C1 segment of cervical spinal cord (tissue), 14 donors: ENCODE measurements at regions not wholly inside any gene's neighbourhood (a gene's known extent, or its start where the extent isn't known, plus 50 kb on each side); places are given as distances from the start of the nearest gene placed in this dataset.
"Not testable (repeated sequence)": the region's sequence is repeated elsewhere in the genome, so short reads cannot be mapped to it uniquely, and the experiment has no call there.

ENCODE experiments used
- DNase-seq, 14 donors: peaks; one replicate each; lab custom pipeline; 2025; lab: John Stamatoyannopoulos, UW

DNA sequence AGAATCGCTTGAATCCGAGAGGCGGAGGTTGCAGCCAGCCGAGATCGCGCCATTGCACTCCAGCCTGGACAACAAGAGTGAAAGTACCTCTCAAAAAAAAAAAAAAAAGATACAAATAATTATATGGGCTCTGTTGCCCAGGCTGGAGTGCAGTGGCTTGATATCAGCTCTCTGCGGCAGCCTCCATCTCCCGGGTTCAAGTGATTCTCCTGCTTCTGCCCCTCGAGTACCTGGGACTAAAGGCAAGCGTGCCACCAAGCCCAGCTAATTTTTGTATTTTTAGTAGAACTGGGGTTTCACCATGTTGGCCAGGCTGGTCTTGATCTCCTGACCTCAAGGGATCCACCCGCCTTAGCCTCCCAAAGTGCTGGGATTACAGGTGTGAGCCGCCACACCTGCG lies 197.8 kb downstream of the ALG10 start:
- not testable (repeated sequence) for DNase-seq

DNA sequence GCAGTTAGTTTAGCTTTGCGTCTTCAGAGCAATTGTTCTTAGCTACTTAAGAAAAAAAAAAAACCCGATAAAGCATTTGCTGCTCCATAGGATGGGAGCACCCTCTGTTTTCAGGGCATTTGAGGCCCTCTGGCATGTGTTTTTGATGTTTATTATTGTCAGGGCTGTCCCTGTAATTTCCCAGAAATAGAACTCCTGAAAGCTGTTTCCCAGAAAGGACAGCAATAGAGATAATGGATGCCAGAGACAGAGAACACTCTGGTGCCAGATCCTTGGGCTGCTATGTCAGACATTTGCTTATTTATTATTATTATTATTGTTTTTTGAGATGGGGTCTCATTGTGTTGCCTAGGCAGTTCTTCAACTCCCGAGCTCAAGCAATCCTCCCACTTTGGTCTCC lies 201.3 kb downstream of the ALG10 start:
- DNase-seq, result no peak

DNA sequence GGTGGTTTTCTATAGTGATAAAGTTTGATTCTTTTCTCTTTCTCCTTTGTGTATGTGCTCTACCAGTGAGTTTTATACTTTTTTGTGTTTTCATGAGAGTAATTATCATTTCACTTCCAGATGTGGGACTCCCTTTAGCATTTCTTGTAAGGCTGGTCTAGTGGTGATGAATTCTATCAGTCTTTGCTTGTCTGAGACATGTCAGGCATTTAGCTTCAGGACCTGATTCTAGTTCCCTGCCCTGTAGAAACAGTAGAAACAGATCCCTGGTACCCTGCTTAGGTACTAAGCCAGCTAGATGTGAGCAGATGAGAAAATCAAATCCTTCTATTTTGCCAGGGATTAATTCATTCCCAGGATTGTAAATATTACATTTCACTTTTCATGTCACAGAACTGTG lies 203.7 kb downstream of the ALG10 start:
- not testable (repeated sequence) for DNase-seq

DNA sequence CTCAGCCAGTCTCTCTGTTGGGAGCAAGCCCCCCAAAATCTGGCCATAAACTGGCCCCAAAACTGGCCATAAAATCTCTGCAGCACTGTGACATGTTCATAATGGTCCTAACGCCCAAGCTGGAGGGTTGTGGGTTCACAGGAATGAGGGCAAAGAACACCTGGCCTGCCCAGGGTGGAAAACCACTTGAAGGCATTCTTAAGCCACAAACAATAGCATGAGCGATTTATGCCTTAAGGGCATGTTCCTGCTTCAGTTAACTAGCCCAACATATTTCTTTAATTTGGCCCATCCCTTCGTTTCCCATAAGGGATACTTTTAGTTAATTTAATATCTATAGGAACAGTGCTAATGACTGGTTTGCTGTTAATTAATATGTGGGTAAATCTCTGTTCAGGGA lies 205.8 kb downstream of the ALG10 start:
- not testable (repeated sequence) for DNase-seq

DNA sequence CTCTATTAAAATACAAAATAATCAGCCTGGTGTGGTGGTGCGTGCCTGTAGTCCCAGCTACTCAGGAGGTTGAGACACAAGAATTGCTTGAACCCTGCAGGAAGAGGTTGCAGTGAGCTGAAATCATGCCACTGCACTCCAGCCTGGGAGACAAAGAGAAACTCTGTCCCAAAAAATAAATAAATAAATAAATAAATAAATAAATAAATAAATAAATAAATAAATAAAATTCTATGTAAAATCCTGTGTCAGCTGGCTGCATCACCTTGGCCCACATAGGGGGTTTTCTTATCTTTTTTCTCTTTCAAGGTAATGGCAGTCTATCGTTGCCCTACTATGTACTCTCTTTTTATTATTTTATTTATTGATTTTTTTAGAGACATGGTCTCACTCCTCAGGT lies 206.7 kb downstream of the ALG10 start:
- not testable (repeated sequence) for DNase-seq

DNA sequence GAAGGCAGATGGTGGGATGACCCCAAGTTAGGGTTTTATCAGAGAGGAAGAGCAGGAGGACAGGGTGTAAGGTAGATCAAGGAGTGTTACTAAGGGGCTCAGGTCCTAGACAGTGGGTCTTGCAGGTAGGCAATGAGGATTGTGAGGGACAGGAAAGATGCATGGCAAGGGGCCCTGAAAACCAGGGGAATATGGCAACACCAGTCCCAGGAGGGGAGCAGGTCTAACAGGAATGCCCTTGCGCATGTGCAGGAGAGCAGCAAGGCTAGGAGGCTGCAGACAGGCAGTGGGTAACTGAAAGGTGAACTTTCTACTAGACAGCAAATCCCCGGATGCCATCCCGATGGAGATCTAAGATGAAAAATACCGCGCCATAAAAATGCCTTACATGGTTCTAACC lies 211.3 kb downstream of the ALG10 start:
- DNase-seq, result no peak

- DNase-seq, result no peak
These were observed 213.8 kb downstream of the ALG10 start for GRCh38 chr12:34236073-34236472.

DNA sequence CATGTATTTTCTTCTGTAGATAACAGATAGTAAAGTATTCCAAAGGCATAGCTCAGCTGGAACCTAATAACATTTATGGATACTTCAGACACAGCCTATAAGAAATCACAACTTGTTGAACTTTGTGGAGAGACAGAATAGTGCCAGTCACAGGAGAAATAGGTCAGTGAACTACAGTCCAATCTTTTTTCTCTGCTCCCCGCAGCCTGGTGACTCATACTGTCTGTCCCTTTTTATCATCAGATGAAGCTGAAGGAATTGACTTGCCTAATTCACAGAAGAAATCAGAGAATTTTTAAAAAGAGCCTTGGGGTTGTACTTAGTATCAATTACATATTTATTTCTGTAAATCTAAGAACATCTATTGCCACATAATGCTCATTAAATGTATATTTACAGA lies 222.3 kb downstream of the ALG10 start:
- no peak for DNase-seq

DNA sequence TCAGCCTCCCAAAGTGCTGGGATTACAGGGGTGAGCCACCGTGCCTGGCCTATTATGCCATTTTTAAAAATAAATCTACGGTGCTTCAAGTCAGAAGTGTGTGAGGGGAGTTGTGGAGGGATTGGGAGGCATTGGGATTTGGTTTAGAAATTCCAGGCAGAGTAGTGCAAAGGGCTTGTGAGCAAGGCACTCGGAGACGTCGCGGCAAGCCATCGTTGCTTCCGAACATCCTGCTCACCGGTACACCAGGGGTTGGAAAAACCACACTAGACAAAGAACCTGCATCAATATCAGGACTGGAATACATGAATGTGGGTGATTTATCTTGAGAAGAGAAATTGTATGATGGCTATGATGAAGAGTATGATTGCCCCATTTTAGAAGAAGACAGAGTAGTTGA lies 227.0 kb downstream of the ALG10 start:
- DNase-seq, result no peak

DNA sequence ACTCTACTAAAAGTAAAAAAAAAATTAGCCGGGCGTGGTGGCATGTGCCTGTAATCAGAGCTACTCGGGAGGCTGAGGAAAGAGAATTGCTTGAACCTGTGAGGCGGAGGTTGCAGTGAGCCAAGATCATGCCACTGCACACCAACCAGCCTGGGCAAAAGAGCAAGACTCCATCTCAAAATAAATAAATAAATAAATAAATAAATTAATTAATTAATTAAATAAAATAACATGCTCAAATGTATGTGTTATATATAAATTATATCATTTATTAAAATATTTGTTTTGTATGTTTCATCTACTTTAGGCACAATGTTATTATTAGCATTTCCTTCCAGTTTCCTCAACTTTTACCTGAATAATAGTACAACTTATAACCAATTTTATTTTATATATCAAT lies 229.6 kb downstream of the ALG10 start:
- DNase-seq, result not testable (repeated sequence)

GRCh38 chr12:34253674-34254073 lies 231.4 kb downstream of the ALG10 start:
- no peak for DNase-seq

DNA sequence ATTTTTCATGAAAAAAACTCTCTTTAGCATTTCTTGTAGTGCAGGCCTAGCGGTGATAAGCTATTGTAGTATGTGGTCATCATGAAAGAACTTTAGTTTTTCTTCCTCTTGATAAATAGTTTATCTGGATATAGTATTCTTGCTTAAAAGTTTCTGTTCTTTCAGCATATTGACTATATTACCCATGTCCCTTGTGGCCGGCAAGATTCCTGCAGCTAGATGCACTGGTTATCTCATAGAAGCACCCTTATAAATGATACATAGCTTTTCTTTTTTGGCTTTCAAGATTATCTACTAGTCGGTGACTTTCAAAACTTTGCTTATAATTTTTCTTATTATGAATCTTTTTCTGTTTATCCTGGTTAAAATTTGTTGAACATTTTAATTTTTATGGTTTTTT lies 234.8 kb downstream of the ALG10 start:
- DNase-seq, result no peak

- not testable (repeated sequence) for DNase-seq
These were observed 239.8 kb downstream of the ALG10 start for GRCh38 chr12:34262140-34262539.

GRCh38 chr12:34264110-34264509 lies 241.8 kb downstream of the ALG10 start:
- DNase-seq, result no peak

DNA sequence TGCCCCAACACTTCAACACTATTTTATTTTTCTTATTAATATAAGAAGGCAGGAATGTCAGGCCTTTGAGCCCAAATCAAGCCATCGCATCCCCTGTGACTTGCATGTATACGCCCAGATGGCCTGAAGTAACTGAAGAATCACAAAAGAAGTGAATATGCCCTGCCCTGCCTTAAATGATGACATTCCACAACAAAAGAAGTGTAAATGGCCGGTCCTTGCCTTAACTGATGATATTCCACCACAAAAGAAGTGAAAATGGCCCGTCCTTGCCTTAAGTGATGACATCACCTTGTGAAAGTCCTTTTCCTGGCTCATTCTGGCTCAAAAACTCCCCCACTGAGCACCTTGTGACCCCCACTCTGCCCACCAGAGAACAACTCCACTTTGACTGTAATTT lies 251.4 kb downstream of the ALG10 start:
- not testable (repeated sequence) for DNase-seq

- DNase-seq, result no peak
These were observed 252.8 kb downstream of the ALG10 start for GRCh38 chr12:34275129-34275528.

- DNase-seq, result no peak
These were observed 264.2 kb downstream of the ALG10 start for GRCh38 chr12:34286483-34286882.

- no peak for DNase-seq
These were observed 264.6 kb downstream of the ALG10 start for GRCh38 chr12:34286934-34287333.

- no peak for DNase-seq
These were observed 265.1 kb downstream of the ALG10 start for GRCh38 chr12:34287437-34287836.

DNA sequence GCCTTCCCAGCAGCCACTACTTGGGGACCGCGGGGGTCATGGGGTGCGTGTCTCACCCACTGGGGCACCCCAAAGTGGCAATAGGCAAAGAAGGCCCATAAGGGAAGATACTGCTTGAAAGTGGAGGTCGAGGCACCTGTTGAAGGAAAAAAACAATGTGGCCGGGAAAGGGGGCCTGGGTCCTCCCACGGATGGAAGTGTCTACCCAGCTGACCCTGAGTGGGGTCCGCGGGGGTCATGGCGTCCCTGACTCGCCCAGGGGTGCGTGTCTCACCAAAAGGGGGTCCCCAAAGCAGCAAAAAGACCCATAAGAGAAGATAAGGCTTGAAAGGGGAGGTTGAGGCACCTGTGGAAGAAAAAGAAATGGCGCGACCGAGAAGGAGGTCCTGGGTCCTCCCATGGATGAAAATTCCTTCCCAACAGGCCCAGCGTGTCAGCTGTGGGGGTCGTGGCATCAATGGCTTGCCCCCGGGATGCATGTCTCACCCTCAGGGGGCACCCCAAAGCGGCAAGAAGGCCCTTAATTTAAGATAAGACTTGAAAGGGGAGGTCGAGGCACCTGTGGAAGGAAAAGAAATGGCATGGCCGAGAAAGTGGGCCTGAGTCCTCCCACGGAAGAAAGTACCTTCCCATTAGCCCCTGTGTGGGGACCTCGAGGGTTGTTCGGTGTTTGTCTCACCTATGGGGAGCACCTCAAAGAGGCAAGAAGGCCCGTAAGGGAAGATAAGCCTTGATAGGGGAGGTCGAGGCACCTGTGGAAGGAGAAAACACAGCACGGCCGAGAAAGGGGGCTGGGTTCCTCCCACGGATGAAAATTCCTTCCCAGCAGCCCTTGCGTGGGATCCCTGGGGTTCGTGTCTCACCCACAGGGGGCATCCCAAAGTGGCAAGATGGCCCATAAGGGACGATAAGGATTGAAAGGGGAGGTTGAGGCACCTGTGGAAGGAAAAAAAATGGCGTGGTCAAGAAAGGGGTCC lies 266.0 kb downstream of the ALG10 start:
- DNase-seq, result no peak

DNA sequence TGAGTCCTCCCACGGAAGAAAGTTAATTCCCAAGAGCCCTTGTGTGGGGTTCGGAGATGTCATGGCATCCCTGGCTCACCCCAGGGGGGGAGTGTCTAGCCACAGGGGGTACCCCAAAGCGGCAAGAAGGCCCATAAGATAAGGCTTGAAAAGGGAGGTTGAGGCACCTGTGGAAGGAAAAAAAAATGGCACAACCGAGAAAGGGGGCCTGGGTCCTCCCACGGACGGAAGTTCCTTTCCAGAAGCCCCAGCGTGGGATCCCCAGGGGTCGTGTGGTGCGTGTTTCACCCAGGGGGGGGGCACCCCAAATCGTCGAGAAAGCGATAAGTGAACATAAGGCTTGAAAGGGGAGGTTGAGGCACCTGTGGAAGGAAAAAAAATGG lies 266.7 kb downstream of the ALG10 start:
- DNase-seq, result no peak

- DNase-seq, result no peak
These were observed 267.4 kb downstream of the ALG10 start for GRCh38 chr12:34289431-34290380.
